ENCODE measurements at regions not wholly inside any gene's neighbourhood (a gene's known extent, or its start where the extent isn't known, plus 50 kb on each side); places are given as distances from the start of the nearest gene placed in this dataset.

GRCh38 chr3:124450366-124450765 lies 279.9 kb upstream of the UMPS start:
- WGBS, 2 donors = 93 to 96% methylated on average over 3 of the region's 3 CpGs
- no peak for DNase-seq (ENCODE audit: low spot score in 2 of 2)
- intact Hi-C loops (cut with DNase I; ENCODE audit: low total_unique reads) = no loop called here
- no peak for TF ChIP-seq CTCF (IDR thresholded peaks at IDR 0.05)
- TF ChIP-seq POLR2A (IDR thresholded peaks at IDR 0.05) = no peak
- no peak overlapping the region for H3K4me3 ChIP-seq (ENCODE audit: low read depth, poor library complexity, severe bottlenecking)

DNA sequence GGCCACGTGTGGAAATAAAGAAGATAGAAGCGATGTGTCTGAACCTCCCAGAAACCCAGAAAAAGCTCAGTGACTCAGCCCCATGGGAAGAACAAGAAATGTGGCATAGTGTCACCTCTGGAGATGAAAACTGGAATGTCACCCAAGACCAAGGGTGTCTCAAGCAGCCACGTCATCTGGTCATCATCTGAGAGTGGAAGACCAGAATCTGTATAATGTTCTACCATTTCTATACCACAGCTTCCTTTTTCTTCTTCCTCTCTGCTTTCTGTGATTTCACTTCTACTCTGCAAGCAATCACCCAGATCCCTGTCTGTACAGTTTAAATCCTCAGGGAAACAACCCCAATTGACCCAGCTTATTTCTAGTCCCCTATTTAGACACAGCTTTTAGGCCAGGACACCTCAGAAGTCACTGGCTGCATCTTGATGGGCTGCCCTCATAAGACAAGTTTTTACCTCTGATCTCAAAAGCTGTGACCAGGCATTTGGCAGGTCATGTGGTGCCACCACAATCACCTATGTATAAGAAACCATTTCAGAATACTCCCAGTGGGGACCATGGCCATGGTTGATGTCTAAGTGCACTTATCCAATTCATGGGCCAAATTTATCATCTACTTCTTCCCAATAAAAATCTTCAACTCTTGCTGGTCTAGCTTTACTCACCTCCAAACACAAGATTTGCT lies 278.5 kb upstream of the UMPS start:
- TF ChIP-seq POLR2A (IDR thresholded peaks at IDR 0.05) = no peak
- no peak for TF ChIP-seq CTCF (IDR thresholded peaks at IDR 0.05)
- DNase-seq (ENCODE audit: low spot score in 2 of 2) = no peak
- WGBS, 2 donors = 73 to 74% methylated on average over 3 of the region's 3 CpGs
- intact Hi-C loops (cut with DNase I; ENCODE audit: low total_unique reads) = no loop called here
- H3K4me3 ChIP-seq (ENCODE audit: low read depth, poor library complexity, severe bottlenecking) = no peak overlapping the region

DNA sequence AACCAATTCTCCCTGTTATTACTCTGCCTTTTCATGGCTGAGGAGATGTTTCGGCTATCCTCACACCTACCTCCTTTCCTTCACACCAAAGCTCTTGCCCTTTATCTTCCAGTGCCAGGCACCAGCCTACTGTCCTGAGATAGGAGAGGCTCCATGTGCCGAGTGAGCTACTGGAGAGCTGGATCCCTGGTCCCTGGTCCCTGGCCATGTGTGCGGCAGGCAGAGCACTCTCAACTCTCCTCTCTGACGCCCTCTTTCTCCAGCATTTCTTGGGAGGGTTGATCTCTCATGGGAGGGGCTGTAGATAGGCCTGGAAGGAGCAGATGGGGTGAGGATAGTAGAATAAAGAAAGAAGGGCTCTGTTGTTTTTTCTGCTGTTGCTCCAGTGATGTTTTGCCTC lies 277.1 kb upstream of the UMPS start:
- TF ChIP-seq CTCF (IDR thresholded peaks at IDR 0.05) (no peak), POLR2A (IDR thresholded peaks at IDR 0.05) (no peak)
- 74 to 88% methylated on average over 4 of the region's 4 CpGs for WGBS, 2 donors
- intact Hi-C loops (cut with DNase I; ENCODE audit: low total_unique reads) = no loop called here
- no peak overlapping the region for H3K4me3 ChIP-seq (ENCODE audit: low read depth, poor library complexity, severe bottlenecking)
- DNase-seq (ENCODE audit: low spot score in 2 of 2) = no peak

GRCh38 chr3:124455891-124456290 lies 274.4 kb upstream of the UMPS start:
- TF ChIP-seq CTCF (IDR thresholded peaks at IDR 0.05) (no peak), POLR2A (IDR thresholded peaks at IDR 0.05) (no peak)
- intact Hi-C loops (cut with DNase I; ENCODE audit: low total_unique reads) = no loop called here
- no peak overlapping the region for H3K4me3 ChIP-seq (ENCODE audit: low read depth, poor library complexity, severe bottlenecking)
- no peak for DNase-seq (ENCODE audit: low spot score in 2 of 2)

- 92 to 95% methylated on average over 11 of the region's 11 CpGs for WGBS, 2 donors
- intact Hi-C loops (cut with DNase I; ENCODE audit: low total_unique reads) = no loop called here
- H3K4me3 ChIP-seq (ENCODE audit: low read depth, poor library complexity, severe bottlenecking) = no peak overlapping the region
- no peak for DNase-seq (ENCODE audit: low spot score in 2 of 2)
- TF ChIP-seq POLR2A (IDR thresholded peaks at IDR 0.05) (no peak), CTCF (IDR thresholded peaks at IDR 0.05) (no peak)
Measured at GRCh38 chr3:124456506-124456905, 273.7 kb upstream of the UMPS start.

GRCh38 chr3:124459678-124460077 lies 270.6 kb upstream of the UMPS start:
- 78 to 79% methylated on average over 2 of the region's 2 CpGs for WGBS, 2 donors

More at GRCh38 chr3:124459678-124460077, 270.6 kb upstream of the UMPS start:
- TF ChIP-seq CTCF (IDR thresholded peaks at IDR 0.05) (no peak), POLR2A (IDR thresholded peaks at IDR 0.05) (no peak)
- H3K4me3 ChIP-seq (ENCODE audit: low read depth, poor library complexity, severe bottlenecking) = no peak overlapping the region
- DNase-seq (ENCODE audit: low spot score in 2 of 2) = no peak
- intact Hi-C loops (cut with DNase I; ENCODE audit: low total_unique reads) = no loop called here
